Peyer's patch (tissue), 4 donors: ENCODE measurements at regions not wholly inside any gene's neighbourhood (a gene's known extent, or its start where the extent isn't known, plus 50 kb on each side); places are given as distances from the start of the nearest gene placed in this dataset.

ENCODE experiments used
- DNase-seq, 3 donors: peaks; one replicate each; pipeline ENCODE4 v3.0.0-alpha.2; 2017 to 2019
- H3K27ac ChIP-seq, 4 donors: fragments of 200-600 bp; sonication (generic); one replicate each; pipeline ENCODE4 v1.5.1; 2016 to 2019
- H3K27me3 ChIP-seq, 2 donors: fragments of 200-600 bp; sonication (generic); one replicate each; pipeline ENCODE4 v1.5.1; 2019
- H3K36me3 ChIP-seq, 3 donors: fragments of 200-600 bp; sonication (generic); one replicate each; pipeline ENCODE4 v1.5.1; 2016 to 2019
- H3K4me1 ChIP-seq, 4 donors: fragments of 200-600 bp; sonication (generic); one replicate each; pipeline ENCODE4 v1.5.1; 2016 to 2019
- H3K4me3 ChIP-seq, 4 donors: fragments of 200-600 bp; sonication (generic); 1 replicate in 3 of 4; 2 replicates in 1 of 4; pipeline ENCODE4 v1.5.1; 2016 to 2019; ENCODE audit warnings: mild to moderate bottlenecking in 1 of 4
- H3K9me3 ChIP-seq, 4 donors: fragments of 200-600 bp; sonication (generic); one replicate each; pipeline ENCODE4 v1.5.1; 2016 to 2019; ENCODE audit warnings: mild to moderate bottlenecking in 1 of 4
- POLR2A ChIP-seq, 2 donors: fragments of 450-650 bp; IDR thresholded peaks; one replicate each; pipeline ENCODE4 v1.5.1; 2017; ENCODE audit warnings: antibody characterized with exemption in 2 of 2, mild to moderate bottlenecking in 2 of 2, moderate library complexity in 2 of 2
- TF ChIP-seq, protein P1 (sequence below), 6 experiments: fragments of 450-650 bp in 4 of 6; fragments of 200-600 bp in 2 of 6; sonication (generic) in 1 of 6; IDR thresholded peaks; one replicate each; pipeline ENCODE4 v1.5.1; 2017 to 2019; ENCODE audit warnings: antibody characterized with exemption in 6 of 6, mild to moderate bottlenecking in 3 of 6, moderate library complexity in 1 of 6

DNA sequence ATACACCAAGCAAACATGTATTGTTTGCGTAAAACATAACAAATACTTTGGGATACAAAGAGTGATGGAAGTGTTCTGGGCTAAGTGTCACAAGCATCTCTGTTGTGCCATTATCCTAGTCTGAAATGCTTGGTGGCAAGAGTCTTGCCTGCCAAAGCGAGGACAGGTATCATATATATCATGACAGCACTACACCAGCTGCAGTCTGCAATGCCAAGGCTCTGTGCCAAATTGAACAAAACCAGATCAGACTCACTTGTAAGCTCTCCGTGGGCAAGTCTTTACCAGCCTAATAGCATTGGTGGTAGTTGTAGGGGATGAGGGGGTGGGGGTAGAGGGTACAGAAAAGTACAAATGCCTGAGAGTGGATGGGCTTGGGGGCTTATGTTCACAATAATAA is 119.2 kb downstream of the RWDD3 start:
- no peak overlapping the region for H3K4me3 ChIP-seq
- no peak for TF ChIP-seq POLR2A (IDR thresholded peaks at IDR 0.05)
- TF ChIP-seq, protein P1, sequence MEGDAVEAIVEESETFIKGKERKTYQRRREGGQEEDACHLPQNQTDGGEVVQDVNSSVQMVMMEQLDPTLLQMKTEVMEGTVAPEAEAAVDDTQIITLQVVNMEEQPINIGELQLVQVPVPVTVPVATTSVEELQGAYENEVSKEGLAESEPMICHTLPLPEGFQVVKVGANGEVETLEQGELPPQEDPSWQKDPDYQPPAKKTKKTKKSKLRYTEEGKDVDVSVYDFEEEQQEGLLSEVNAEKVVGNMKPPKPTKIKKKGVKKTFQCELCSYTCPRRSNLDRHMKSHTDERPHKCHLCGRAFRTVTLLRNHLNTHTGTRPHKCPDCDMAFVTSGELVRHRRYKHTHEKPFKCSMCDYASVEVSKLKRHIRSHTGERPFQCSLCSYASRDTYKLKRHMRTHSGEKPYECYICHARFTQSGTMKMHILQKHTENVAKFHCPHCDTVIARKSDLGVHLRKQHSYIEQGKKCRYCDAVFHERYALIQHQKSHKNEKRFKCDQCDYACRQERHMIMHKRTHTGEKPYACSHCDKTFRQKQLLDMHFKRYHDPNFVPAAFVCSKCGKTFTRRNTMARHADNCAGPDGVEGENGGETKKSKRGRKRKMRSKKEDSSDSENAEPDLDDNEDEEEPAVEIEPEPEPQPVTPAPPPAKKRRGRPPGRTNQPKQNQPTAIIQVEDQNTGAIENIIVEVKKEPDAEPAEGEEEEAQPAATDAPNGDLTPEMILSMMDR (IDR thresholded peaks at IDR 0.05) = no peak
- DNase-seq = no peak
- no peaks in the 10 kb centered on the region for H3K9me3 ChIP-seq
- no peak overlapping the region for H3K27ac ChIP-seq
- no peaks in the 10 kb centered on the region for H3K4me1 ChIP-seq
- H3K36me3 ChIP-seq = no peaks in the 10 kb centered on the region
- H3K27me3 ChIP-seq = no peaks in the 10 kb centered on the region

DNA sequence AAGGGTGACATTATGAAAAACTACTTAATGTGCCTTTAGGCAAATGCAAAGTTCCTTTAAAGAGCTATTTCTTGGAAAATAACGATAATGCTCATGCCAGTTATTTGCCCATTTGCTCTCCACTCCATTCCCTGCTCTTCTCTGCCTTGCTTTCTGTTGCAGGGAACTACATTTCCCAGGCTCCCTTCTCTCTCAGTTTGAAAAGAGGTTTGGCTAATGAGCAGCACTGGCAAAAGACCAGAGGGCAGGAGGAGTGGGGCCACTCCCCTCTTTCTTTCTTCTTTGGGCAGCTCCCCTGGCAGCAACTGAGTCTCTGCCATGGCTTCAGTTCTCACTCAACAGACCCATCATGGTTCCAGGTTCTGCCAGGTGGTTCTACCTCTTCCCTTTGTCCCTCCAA is 130.5 kb downstream of the RWDD3 start:
- Histone ChIP-seq H3K4me3 (no peak overlapping the region), H3K4me1 (no peaks in the 10 kb centered on the region), H3K36me3 (no peaks in the 10 kb centered on the region), H3K27me3 (no peaks in the 10 kb centered on the region), H3K27ac (no peak overlapping the region), H3K9me3 (no peaks in the 10 kb centered on the region)
- DNase-seq = no peak
- TF ChIP-seq POLR2A (IDR thresholded peaks at IDR 0.05) = no peak
- TF ChIP-seq, protein P1 (IDR thresholded peaks at IDR 0.05) = no peak

DNA sequence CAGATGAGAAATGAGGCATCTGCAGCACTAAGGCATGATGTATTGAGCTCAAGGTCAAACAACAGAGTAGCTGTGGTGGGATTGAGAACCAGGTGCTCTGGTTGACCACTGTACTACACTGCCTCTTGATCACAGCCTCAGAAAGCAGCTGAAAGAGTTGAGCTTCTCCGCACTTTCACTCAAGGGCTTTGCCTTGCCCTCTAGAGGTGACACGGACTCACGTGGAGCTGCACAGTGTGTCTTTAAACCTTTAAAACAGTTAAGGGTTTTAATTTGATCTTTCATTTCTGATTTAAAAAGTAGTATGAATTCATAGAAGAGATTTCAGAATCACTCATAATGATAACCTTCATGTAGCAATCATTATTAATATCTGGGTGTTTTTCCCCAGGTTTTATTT is 132.5 kb downstream of the RWDD3 start:
- H3K4me1 ChIP-seq = no peaks in the 10 kb centered on the region
- no peak overlapping the region for H3K4me3 ChIP-seq
- H3K27me3 ChIP-seq = no peaks in the 10 kb centered on the region
- TF ChIP-seq, protein P1 (IDR thresholded peaks at IDR 0.05) = no peak
- no peak overlapping the region for H3K27ac ChIP-seq
- H3K9me3 ChIP-seq = no peaks in the 10 kb centered on the region
- H3K36me3 ChIP-seq = no peaks in the 10 kb centered on the region
- no peak for DNase-seq

DNA sequence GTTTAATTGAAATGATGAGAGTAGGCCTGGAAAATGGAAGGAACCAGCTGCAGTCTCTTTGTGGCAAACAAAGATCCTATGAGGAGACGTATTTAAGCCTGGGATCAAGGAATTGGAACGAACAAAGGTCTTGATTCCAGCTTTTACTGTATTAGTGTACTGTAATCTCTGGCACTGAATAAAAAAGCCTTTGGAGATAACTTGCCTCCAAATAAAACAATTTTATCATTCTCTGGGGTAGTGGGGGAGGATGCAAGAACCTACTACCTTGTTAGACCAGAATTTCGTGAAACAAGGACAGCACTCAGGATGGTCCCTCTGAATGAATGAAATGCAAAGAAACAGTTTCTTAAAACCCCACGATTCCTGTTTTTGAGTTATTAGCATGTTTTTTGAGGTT is 134.2 kb downstream of the RWDD3 start:
- H3K9me3 ChIP-seq = no peaks in the 10 kb centered on the region
- no peaks in the 10 kb centered on the region for H3K27me3 ChIP-seq
- no peak overlapping the region for H3K4me3 ChIP-seq
- no peak overlapping the region for H3K27ac ChIP-seq
- no peak for DNase-seq
- H3K36me3 ChIP-seq = no peaks in the 10 kb centered on the region
- TF ChIP-seq, protein P1 (IDR thresholded peaks at IDR 0.05) = no peak
- TF ChIP-seq POLR2A (IDR thresholded peaks at IDR 0.05) = no peak
- no peaks in the 10 kb centered on the region for H3K4me1 ChIP-seq

DNA sequence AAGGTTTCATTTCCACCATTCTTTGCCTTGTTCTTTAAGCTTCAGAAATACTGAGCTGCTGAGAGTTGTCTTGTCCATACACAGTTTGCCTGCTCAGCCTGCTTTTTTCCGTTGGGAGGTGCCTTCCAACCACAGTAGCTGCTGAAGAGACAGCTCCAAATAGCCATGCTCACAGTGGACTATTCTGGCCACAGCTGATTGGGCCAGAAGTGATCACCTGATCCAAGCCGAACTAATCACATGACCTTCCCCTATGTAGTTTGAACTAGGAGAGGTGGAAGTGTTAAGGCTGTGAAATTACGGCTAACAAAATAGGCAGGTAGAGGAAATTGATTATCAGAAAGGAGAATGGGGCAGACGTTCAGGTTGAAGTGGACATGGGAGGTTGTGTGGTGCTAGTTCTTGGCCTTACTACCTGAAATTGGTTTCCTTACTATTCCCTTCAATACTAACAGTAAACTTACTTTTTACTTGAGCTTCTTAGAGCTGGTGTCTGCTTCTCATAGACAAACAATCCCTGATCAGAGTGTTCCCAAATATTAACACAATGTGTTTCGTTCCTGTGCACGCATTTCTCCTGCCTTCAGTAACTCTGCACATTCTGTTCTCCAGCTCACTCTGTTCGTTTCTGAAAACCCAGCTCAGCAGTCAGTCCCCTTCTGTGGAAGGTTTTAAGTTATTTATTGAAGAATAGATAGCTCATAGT is 136.1 kb downstream of the RWDD3 start:
- Histone ChIP-seq H3K27ac (peak overlapping the region in 1 of 4 donors; percentile 26), H3K4me3 (no peak overlapping the region), H3K9me3 (no peaks in the 10 kb centered on the region), H3K27me3 (no peaks in the 10 kb centered on the region), H3K36me3 (no peaks in the 10 kb centered on the region), H3K4me1 (no peaks in the 10 kb centered on the region)
- DNase-seq = no peak
- TF ChIP-seq, protein P1 (IDR thresholded peaks at IDR 0.05) = no peak
- no peak for TF ChIP-seq POLR2A (IDR thresholded peaks at IDR 0.05)
